Nephron progenitor cell (in vitro differentiated cells): ENCODE measurements at regions not wholly inside any gene's neighbourhood (a gene's known extent, or its start where the extent isn't known, plus 50 kb on each side); places are given as distances from the start of the nearest gene placed in this dataset.

Source experiments
- DNase-seq: peaks from one replicate; pipeline ENCODE4 v3.0.0; 2021
- H3K27ac Mint-ChIP-seq: 2 replicates; pipeline ENCODE4 v1.8.0; 2021; ENCODE audit warnings: mild to moderate bottlenecking, moderate library complexity, mixed read lengths
- H3K27me3 Mint-ChIP-seq: 2 replicates; pipeline ENCODE4 v1.8.0; 2021; ENCODE audit warnings: mild to moderate bottlenecking, low read depth, mixed read lengths; ENCODE audit not compliant: poor library complexity
- H3K36me3 Mint-ChIP-seq: 2 replicates; pipeline ENCODE4 v1.8.0; 2021; ENCODE audit warnings: low read depth, mixed read lengths
- H3K4me1 Mint-ChIP-seq: 2 replicates; pipeline ENCODE4 v1.8.0; 2021; ENCODE audit warnings: mixed read lengths
- H3K4me3 Mint-ChIP-seq: 2 replicates; pipeline ENCODE4 v1.8.0; 2021; ENCODE audit warnings: mild to moderate bottlenecking, moderate library complexity, mixed read lengths
- H3K9me3 Mint-ChIP-seq: 2 replicates; pipeline ENCODE4 v1.8.0; 2021; ENCODE audit warnings: mild to moderate bottlenecking, moderate library complexity, mixed read lengths
- TF ChIP-seq, protein P1 (sequence below): fragments of 200-600 bp; sonication (generic); IDR thresholded peaks from 2 replicates; pipeline ENCODE4 v1.5.0; 2021; ENCODE audit warnings: antibody characterized with exemption

DNA sequence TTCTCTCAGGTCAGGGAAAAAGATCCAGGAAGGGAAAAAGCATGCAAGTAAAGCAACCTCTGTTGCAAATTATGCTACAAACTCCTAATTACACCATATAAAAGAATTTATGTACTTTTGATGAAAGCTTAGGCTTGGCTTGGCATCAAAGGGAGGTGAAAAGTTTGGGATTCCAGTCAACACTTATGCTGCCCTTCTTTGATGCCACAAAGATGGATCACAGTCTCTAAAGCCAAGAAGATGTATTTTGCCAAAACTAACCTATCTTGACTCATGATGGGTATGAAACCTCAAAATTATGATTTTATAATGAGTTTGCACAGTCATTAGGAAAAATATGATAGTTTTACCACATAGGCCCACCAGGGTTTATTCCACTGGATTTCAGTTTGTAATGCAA lies 101.0 kb upstream of the CCDC80 start:
- peaks cover 8% of the 10 kb centered on the region for H3K27me3 Mint-ChIP-seq
- H3K4me3 Mint-ChIP-seq, result no peak overlapping the region
- DNase-seq, result no peak
- no peaks in the 10 kb centered on the region for H3K36me3 Mint-ChIP-seq
- no peaks in the 10 kb centered on the region for H3K9me3 Mint-ChIP-seq
- H3K27ac Mint-ChIP-seq, result no peak overlapping the region
- no peaks in the 10 kb centered on the region for H3K4me1 Mint-ChIP-seq
- TF ChIP-seq, protein P1, sequence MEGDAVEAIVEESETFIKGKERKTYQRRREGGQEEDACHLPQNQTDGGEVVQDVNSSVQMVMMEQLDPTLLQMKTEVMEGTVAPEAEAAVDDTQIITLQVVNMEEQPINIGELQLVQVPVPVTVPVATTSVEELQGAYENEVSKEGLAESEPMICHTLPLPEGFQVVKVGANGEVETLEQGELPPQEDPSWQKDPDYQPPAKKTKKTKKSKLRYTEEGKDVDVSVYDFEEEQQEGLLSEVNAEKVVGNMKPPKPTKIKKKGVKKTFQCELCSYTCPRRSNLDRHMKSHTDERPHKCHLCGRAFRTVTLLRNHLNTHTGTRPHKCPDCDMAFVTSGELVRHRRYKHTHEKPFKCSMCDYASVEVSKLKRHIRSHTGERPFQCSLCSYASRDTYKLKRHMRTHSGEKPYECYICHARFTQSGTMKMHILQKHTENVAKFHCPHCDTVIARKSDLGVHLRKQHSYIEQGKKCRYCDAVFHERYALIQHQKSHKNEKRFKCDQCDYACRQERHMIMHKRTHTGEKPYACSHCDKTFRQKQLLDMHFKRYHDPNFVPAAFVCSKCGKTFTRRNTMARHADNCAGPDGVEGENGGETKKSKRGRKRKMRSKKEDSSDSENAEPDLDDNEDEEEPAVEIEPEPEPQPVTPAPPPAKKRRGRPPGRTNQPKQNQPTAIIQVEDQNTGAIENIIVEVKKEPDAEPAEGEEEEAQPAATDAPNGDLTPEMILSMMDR, result no peak

DNA sequence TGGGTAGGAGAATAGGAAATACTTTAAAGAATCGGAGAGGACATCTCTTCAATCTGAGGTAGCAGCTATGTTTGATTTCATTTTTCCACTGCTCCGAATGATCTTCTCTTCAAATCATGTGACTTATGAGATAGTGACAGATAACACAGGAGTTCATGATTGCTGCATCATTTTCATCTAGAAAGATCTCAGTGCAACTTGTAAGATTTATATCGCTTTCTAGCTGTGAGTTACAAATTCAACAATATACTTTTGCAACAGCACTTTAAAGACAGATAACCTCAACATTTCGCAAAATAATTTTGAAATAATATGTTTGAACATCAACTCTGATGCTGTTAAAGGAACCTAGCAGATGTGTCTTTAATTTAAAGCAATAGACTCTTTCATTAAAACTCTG lies 99.9 kb upstream of the CCDC80 start:
- TF ChIP-seq, protein P1, result no peak

DNA sequence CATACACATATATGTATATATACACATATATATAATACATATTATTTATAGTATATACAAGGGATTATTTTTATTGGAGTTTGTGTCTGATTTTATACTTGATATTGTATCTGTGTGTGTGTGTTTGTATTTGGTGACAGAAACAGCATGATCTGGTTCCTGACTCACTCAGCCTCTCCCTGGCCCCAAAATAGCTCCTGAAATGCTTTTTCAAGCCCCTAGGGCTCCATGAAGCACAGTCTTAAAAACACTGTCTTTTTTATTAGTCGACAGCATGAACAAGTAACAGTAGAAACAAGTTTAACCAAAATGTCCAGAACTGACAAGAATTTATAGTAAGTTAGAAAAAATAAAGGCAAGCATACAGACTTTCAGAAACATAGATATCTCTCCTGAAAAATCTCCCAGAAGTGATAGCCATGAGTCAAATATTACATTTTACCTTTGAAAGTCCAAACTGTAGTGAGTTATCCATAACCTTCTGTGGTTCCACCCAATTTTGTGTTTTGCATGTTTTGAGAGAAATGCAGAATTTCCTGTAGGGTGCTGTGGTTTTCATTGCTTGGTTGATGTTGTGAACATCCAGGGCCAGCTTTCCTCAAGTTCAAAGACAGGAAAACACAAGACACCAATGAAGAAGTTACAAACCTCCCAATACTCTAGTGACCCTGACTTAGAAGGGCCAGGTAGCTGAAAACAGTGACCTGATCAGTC lies 98.5 kb upstream of the CCDC80 start:
- no peak overlapping the region for H3K27ac Mint-ChIP-seq
- H3K4me1 Mint-ChIP-seq, result no peaks in the 10 kb centered on the region

More for the DNA sequence above, 99.9 kb upstream of the CCDC80 start:
- H3K27ac Mint-ChIP-seq, result no peak overlapping the region
- H3K4me1 Mint-ChIP-seq, result no peaks in the 10 kb centered on the region
- H3K4me3 Mint-ChIP-seq, result no peak overlapping the region
- DNase-seq, result no peak
- peaks cover 4% of the 10 kb centered on the region for H3K27me3 Mint-ChIP-seq
- no peaks in the 10 kb centered on the region for H3K9me3 Mint-ChIP-seq
- no peaks in the 10 kb centered on the region for H3K36me3 Mint-ChIP-seq

DNA sequence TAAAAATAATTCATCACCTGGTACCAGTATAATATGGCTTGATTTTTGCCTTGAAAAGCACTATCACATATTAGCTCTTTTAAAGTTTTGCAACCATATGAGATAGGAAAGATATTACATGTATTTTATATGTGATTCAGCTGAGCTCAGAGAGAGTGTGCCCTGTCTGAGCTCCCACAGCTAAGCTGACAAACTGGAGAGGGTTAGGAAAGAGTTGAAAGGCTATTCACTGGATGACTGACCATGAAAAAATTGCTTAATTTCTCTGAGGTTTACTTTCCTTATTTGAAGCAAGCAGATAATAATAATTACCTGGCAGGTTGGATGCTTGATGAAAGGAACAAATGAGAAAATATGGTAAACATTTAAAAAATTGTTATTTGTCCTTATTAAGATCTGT lies 97.4 kb upstream of the CCDC80 start:
- H3K27me3 Mint-ChIP-seq, result peaks cover 4% of the 10 kb centered on the region
- no peak overlapping the region for H3K4me3 Mint-ChIP-seq
- TF ChIP-seq, protein P1, result no peak
- no peak overlapping the region for H3K27ac Mint-ChIP-seq
- H3K36me3 Mint-ChIP-seq, result no peaks in the 10 kb centered on the region
- DNase-seq, result no peak
- H3K9me3 Mint-ChIP-seq, result no peaks in the 10 kb centered on the region
- H3K4me1 Mint-ChIP-seq, result no peaks in the 10 kb centered on the region

More for the DNA sequence above, 98.5 kb upstream of the CCDC80 start:
- TF ChIP-seq, protein P1, result no peak
- peaks cover 4% of the 10 kb centered on the region for H3K27me3 Mint-ChIP-seq
- H3K4me3 Mint-ChIP-seq, result no peak overlapping the region
- H3K36me3 Mint-ChIP-seq, result no peaks in the 10 kb centered on the region
- no peaks in the 10 kb centered on the region for H3K9me3 Mint-ChIP-seq
- DNase-seq, result no peak

DNA sequence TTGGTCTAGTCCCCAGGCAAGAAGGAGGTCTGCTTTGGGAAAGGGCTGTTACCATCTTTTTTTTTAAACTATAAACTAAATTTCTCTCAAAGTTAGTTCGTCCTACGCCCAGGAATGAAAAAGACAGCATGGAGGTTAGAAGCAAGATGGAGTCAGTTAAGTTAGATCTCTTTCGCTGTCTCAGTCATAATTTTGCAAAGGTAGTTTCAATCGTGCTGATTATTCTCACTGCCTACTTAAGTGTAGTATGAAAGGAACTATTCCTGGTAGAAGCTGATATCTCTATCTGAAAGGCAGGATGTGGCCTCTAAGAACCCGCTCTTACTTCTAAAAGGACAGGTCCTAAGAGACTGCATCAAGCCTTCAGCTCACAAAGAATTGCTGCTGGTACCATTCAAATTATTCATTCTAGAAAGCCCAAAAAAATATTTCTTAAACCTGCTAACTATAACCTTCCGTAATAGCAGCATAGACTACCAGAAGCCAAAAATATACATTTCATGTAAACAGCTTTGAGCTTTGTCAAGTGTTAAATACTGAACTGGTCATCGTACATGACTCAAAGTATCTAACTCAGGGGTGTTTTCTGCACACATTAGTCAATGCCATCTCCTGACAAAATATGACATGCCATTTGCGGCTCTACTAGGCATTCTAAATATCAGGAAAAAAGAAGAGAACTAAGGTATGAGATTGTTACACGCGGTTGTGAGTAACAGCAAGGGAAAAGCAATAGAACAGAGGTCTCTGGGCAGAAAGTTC lies 96.0 kb upstream of the CCDC80 start:
- Mint-ChIP-seq H3K4me3 (no peak overlapping the region), H3K9me3 (peaks cover under 1% of the 10 kb centered on the region), H3K4me1 (no peaks in the 10 kb centered on the region), H3K36me3 (no peaks in the 10 kb centered on the region), H3K27ac (no peak overlapping the region), H3K27me3 (peaks cover 4% of the 10 kb centered on the region)
- TF ChIP-seq, protein P1, result no peak
- no peak for DNase-seq
